ENCODE measurements at regions not wholly inside any gene's neighbourhood (a gene's known extent, or its start where the extent isn't known, plus 50 kb on each side); places are given as distances from the start of the nearest gene placed in this dataset.

DNA sequence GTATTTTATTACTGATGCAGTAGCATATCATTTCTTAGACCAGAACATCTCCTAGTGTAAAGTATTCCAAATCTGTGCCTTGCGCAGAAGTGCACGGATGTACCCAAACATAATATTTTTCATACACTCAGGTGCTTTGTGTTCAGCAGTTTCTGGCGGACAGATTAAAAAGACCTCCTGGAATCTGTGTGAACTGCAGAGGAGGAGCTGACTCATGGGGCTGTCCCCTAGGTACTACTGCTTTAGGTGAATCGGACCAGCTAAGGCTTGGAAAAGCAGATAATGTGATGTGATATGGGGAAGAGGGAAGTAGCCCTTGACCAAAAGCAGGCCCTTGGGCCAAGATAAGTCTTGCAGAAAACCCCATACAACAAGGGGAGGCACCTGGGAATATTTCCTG lies 310.1 kb downstream of the PLK2 start:
- TF ChIP-seq SP1 (IDR thresholded peaks at IDR 0.05) (no peak), TARDBP (IDR thresholded peaks at IDR 0.05) (no peak)
